Esophagus squamous epithelium (tissue), 4 donors: ENCODE measurements at regions not wholly inside any gene's neighbourhood (a gene's known extent, or its start where the extent isn't known, plus 50 kb on each side); places are given as distances from the start of the nearest gene placed in this dataset.

ENCODE experiments used
- CTCF ChIP-seq, 6 experiments: fragments of 450-650 bp in 4 of 6; fragments of 200-600 bp in 2 of 6; sonication (generic) in 2 of 6; IDR thresholded peaks; one replicate each; pipeline ENCODE4 v1.5.1; 2016 to 2019; ENCODE audit warnings: antibody characterized with exemption in 6 of 6, mild to moderate bottlenecking in 4 of 6, moderate library complexity in 4 of 6
- POLR2A ChIP-seq, 4 donors: fragments of 450-650 bp; IDR thresholded peaks; one replicate each; pipeline ENCODE4 v1.6.1; 2017; ENCODE audit warnings: antibody characterized with exemption in 4 of 4, mild to moderate bottlenecking in 4 of 4, moderate library complexity in 3 of 4

DNA sequence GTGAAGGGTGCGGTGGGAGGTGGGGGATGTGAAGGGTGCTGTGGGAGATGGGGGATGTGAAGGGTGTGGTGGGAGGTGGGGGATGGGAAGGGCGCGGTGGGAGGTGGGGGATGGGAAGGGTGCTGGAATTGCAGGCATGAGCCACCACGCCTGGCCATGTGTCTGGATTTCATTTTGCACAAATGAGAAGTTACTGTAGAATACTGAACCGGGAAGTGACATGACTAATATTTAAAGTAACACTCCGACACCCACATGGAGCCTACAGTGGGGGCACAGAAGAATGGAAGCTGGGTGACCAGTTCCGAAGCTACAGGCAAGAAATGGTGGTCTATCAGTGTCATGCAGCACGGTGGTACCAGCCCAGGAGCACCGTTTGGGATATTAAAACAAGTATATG lies 69.9 kb upstream of the SPTLC1 start:
- TF ChIP-seq POLR2A (IDR thresholded peaks at IDR 0.05) (no peak), CTCF (IDR thresholded peaks at IDR 0.05) (no peak)
